H1 (cell line): ENCODE measurements at regions not wholly inside any gene's neighbourhood (a gene's known extent, or its start where the extent isn't known, plus 50 kb on each side); places are given as distances from the start of the nearest gene placed in this dataset.

Source experiments
- CTCF ChIA-PET: fragments of 300-600 bp; sonication (Branson Sonifier 250); formaldehyde crosslinking; loops from one replicate; lab custom pipeline; 2021; ENCODE audit not compliant: partially characterized antibody; lab: Charles Lee
- POLR2A ChIA-PET: fragments of 300-600 bp; sonication (Branson Sonifier 250); formaldehyde crosslinking; loops from one replicate; lab custom pipeline; 2021; ENCODE audit warnings: inconsistent platforms; ENCODE audit not compliant: partially characterized antibody; lab: Charles Lee
- DNase-seq, 2 experiments: peaks; one replicate each; pipeline versions ENCODE4 v3.0.0 to v3.0.0-alpha.2; 2010 to 2022; ENCODE audit warnings: low spot score in 2 of 2, low read depth in 1 of 2, mixed read lengths in 1 of 2
- FAIRE-seq: peaks from 2 replicates; lab custom pipeline; 2011; peaks lifted over from hg19 to GRCh38; lab: Jason Lieb, UNC
- H2AFZ ChIP-seq: 2 replicates; pipeline ENCODE4 v1.8.1; 2012; ENCODE audit warnings: low read length, inconsistent platforms
- H2AK5ac ChIP-seq: 2 replicates; pipeline ENCODE4 v1.6.1; 2013; ENCODE audit warnings: low read depth, low read length
- H2BK120ac ChIP-seq: replicated peaks from 2 replicates; pipeline ENCODE3; 2013; ENCODE audit warnings: low read depth, low read length, inconsistent platforms
- H2BK12ac ChIP-seq: 2 replicates; pipeline ENCODE4 v1.6.1; 2013; ENCODE audit warnings: low read depth, low read length
- H2BK15ac ChIP-seq: 2 replicates; pipeline ENCODE4 v1.6.1; 2013; ENCODE audit warnings: low read length
- H2BK20ac ChIP-seq: 2 replicates; pipeline ENCODE4 v1.6.1; 2013; ENCODE audit warnings: low read length
- H2BK5ac ChIP-seq: 2 replicates; pipeline ENCODE4 v1.6.1; 2013; ENCODE audit warnings: low read depth, low read length
- H3K14ac ChIP-seq: 2 replicates; pipeline ENCODE4 v1.6.1; 2013; ENCODE audit warnings: inconsistent platforms; ENCODE audit not compliant: insufficient read length
- H3K18ac ChIP-seq: 2 replicates; pipeline ENCODE4 v1.6.1; 2013; ENCODE audit warnings: low read length; ENCODE audit errors: extremely low read depth
- H3K23ac ChIP-seq: 2 replicates; pipeline ENCODE4 v1.6.1; 2013; ENCODE audit warnings: inconsistent platforms; ENCODE audit not compliant: insufficient read length
- H3K23me2 ChIP-seq: 2 replicates; pipeline ENCODE4 v1.6.1; 2013; ENCODE audit warnings: low read depth, low read length
- H3K27ac ChIP-seq: 2 replicates; pipeline ENCODE4 v1.6.1; 2011; ENCODE audit warnings: low read depth, low read length, inconsistent platforms
- H3K27me3 ChIP-seq, 4 experiments: replicated peaks in 1 of 4; 1 replicate in 1 of 4; 2 replicates in 3 of 4; pipeline versions ENCODE4 v1.6.1 to v1.8.1; 2011 to 2013; ENCODE audit warnings: low read length in 3 of 4, mild to moderate bottlenecking in 3 of 4, inconsistent platforms in 2 of 4, mixed read lengths in 2 of 4, moderate library complexity in 1 of 4; ENCODE audit not compliant: control insufficient read depth in 3 of 4, insufficient read depth in 3 of 4; ENCODE audit errors: extremely low read depth in 1 of 4
- H3K36me3 ChIP-seq, 4 experiments: 2 replicates each; pipeline versions ENCODE4 v1.6.1 to v1.8.1; 2011 to 2013; ENCODE audit warnings: mild to moderate bottlenecking in 4 of 4, low read length in 3 of 4, moderate library complexity in 2 of 4, control low read depth in 1 of 4, inconsistent platforms in 1 of 4; ENCODE audit not compliant: insufficient read depth in 4 of 4, control insufficient read depth in 2 of 4
- H3K4ac ChIP-seq: replicated peaks from 2 replicates; pipeline ENCODE3; 2013; ENCODE audit warnings: low read length, low read depth, mixed read lengths, inconsistent platforms; ENCODE audit not compliant: insufficient read length
- H3K4me1 ChIP-seq, 4 experiments: replicated peaks in 1 of 4; 1 replicate in 1 of 4; 2 replicates in 3 of 4; pipeline versions ENCODE4 v1.6.1 to v1.8.1; 2011 to 2013; ENCODE audit warnings: low read length in 3 of 4, inconsistent platforms in 2 of 4, mixed read lengths in 1 of 4; ENCODE audit not compliant: insufficient read depth in 4 of 4, control insufficient read depth in 3 of 4
- H3K4me2 ChIP-seq, 2 experiments: 2 replicates each; pipeline versions ENCODE4 v1.6.1 to v1.8.1; 2011 to 2013; ENCODE audit warnings: low read depth in 2 of 2, low read length in 2 of 2, control low read depth in 1 of 2, inconsistent platforms in 1 of 2, mild to moderate bottlenecking in 1 of 2; ENCODE audit not compliant: insufficient read depth in 1 of 2
- H3K4me3 ChIP-seq, 4 experiments: fragments of 200-600, 300-600 bp in 1 of 4; sonication (generic), shearing (Covaris generic), sonication (Bioruptor Twin) in 1 of 4; 2 replicates each; pipeline versions ENCODE4 v1.5.1 to v1.8.1; 2011 to 2016; ENCODE audit warnings: low read length in 4 of 4, low read depth in 3 of 4, control low read depth in 2 of 4, inconsistent platforms in 2 of 4, mild to moderate bottlenecking in 2 of 4, mixed read lengths in 1 of 4, moderate library complexity in 1 of 4; ENCODE audit not compliant: insufficient read depth in 2 of 4; ENCODE audit errors: extremely low read depth in 1 of 4
- H3K56ac ChIP-seq: replicated peaks from 2 replicates; pipeline ENCODE3; 2013; ENCODE audit warnings: low read depth, mild to moderate bottlenecking, mixed read lengths, low read length, inconsistent platforms; ENCODE audit not compliant: insufficient read length
- H3K79me1 ChIP-seq: 2 replicates; pipeline ENCODE4 v1.6.1; 2013; ENCODE audit warnings: low read depth, low read length, control low read depth
- H3K79me2 ChIP-seq, 2 experiments: 2 replicates each; pipeline versions ENCODE4 v1.6.1 to v1.8.1; 2012 to 2013; ENCODE audit warnings: low read length in 2 of 2, mild to moderate bottlenecking in 2 of 2, inconsistent platforms in 1 of 2; ENCODE audit not compliant: insufficient read depth in 2 of 2, control insufficient read depth in 1 of 2
- H3K9ac ChIP-seq, 4 experiments: replicated peaks in 1 of 4; 1 replicate in 1 of 4; 2 replicates in 3 of 4; pipeline versions ENCODE4 v1.6.1 to v1.8.1; 2011 to 2013; ENCODE audit warnings: low read depth in 3 of 4, low read length in 3 of 4, control low read depth in 2 of 4, mild to moderate bottlenecking in 2 of 4, moderate library complexity in 2 of 4, inconsistent platforms in 1 of 4; ENCODE audit errors: extremely low read depth in 1 of 4
- H3K9me3 ChIP-seq, 2 experiments: 2 replicates each; pipeline versions ENCODE4 v1.6.1 to v1.8.1; 2012 to 2013; ENCODE audit warnings: mild to moderate bottlenecking in 2 of 2, moderate library complexity in 2 of 2, control low read depth in 1 of 2, inconsistent platforms in 1 of 2, low read depth in 1 of 2, low read length in 1 of 2, mixed read lengths in 1 of 2; ENCODE audit not compliant: insufficient read depth in 2 of 2
- H4K20me1 ChIP-seq, 2 experiments: replicated peaks in 1 of 2; 2 replicates each; pipeline versions ENCODE3 to v1.8.1; 2011 to 2013; ENCODE audit warnings: inconsistent platforms in 2 of 2, low read length in 2 of 2, mild to moderate bottlenecking in 1 of 2; ENCODE audit not compliant: insufficient read depth in 2 of 2, control insufficient read depth in 1 of 2
- H4K5ac ChIP-seq: 2 replicates; pipeline ENCODE4 v1.6.1; 2013; ENCODE audit warnings: low read length, low read depth, mixed read lengths, inconsistent platforms; ENCODE audit not compliant: insufficient read length
- H4K8ac ChIP-seq: 2 replicates; pipeline ENCODE4 v1.8.0; 2013; ENCODE audit warnings: mild to moderate bottlenecking, moderate library complexity, low read length, inconsistent platforms; ENCODE audit not compliant: insufficient read depth; ENCODE audit errors: extremely low read depth
- H4K91ac ChIP-seq: replicated peaks from 2 replicates; pipeline ENCODE3; 2013; ENCODE audit warnings: low read length, mixed read lengths, inconsistent platforms; ENCODE audit not compliant: insufficient read length
- CBX5 ChIP-seq: fragments of 300-800, 300-1000 bp; sonication (generic); IDR thresholded peaks from 2 replicates; pipeline ENCODE4 v1.7.1; 2016; ENCODE audit warnings: antibody characterized with exemption, low read length, low read depth
- CHD1 ChIP-seq: IDR thresholded peaks from 2 replicates; pipeline ENCODE4 v1.6.1; 2012; ENCODE audit warnings: low read depth, low read length, improper control_type of control experiment
- CHD2 ChIP-seq: IDR thresholded peaks from 2 replicates; pipeline ENCODE4 v1.6.1; 2012; ENCODE audit warnings: low read length, improper control_type of control experiment
- CREB1 ChIP-seq: IDR thresholded peaks from 2 replicates; pipeline ENCODE4 v1.6.1; 2012; ENCODE audit warnings: inconsistent platforms
- GTF2F1 ChIP-seq: IDR thresholded peaks from 2 replicates; pipeline ENCODE4 v1.6.1; 2012; ENCODE audit warnings: low read depth, low read length, improper control_type of control experiment, borderline replicate concordance
- POLR2A ChIP-seq, 2 experiments: IDR thresholded peaks; 1 replicate in 1 of 2; 2 replicates in 1 of 2; pipeline ENCODE4 v1.6.1; 2011; ENCODE audit warnings: low read depth in 2 of 2, low read length in 2 of 2, mild to moderate bottlenecking in 2 of 2; ENCODE audit errors: control extremely low read depth in 1 of 2
- POLR2AphosphoS5 ChIP-seq: IDR thresholded peaks from 2 replicates; pipeline ENCODE4 v1.6.1; 2011; ENCODE audit warnings: low read depth, low read length
- POU5F1 ChIP-seq: IDR thresholded peaks from 2 replicates; pipeline ENCODE4 v1.6.1; 2011; ENCODE audit warnings: low read depth, mild to moderate bottlenecking, low read length, moderate library complexity
- SIN3A ChIP-seq, 2 experiments: IDR thresholded peaks in 1 of 2; conservative IDR thresholded peaks in 1 of 2; 2 replicates each; pipeline ENCODE4 v1.6.1; 2011 to 2012; ENCODE audit warnings: low read length in 2 of 2, improper control_type of control experiment in 1 of 2, low read depth in 1 of 2, mild to moderate bottlenecking in 1 of 2
- SP2 ChIP-seq: IDR thresholded peaks from 2 replicates; pipeline ENCODE4 v1.6.1; 2012; ENCODE audit warnings: mild to moderate bottlenecking, low read length, inconsistent platforms
- TAF7 ChIP-seq: optimal IDR thresholded peaks from 2 replicates; pipeline ENCODE3; 2011; ENCODE audit warnings: low read depth, mild to moderate bottlenecking, inconsistent platforms, low read length, moderate library complexity, borderline replicate concordance
- TBP ChIP-seq: IDR thresholded peaks from 2 replicates; pipeline ENCODE4 v1.6.1; 2011; ENCODE audit warnings: low read depth, low read length, improper control_type of control experiment
- WGBS, 2 experiments: shearing (Covaris generic) in 1 of 2; methylation state at CpG; one replicate each; pipeline versions ENCODE4 v1.1.6 to v1.1.7; 2013 to 2015; ENCODE audit warnings: low lambda C conversion rate in 2 of 2, mixed read lengths in 2 of 2, inconsistent platforms in 1 of 2, low coverage in 1 of 2, missing lambda C conversion rate in 1 of 2; ENCODE audit not compliant: insufficient replicate concordance in 2 of 2, insufficient coverage in 1 of 2, insufficient read length in 1 of 2; ENCODE audit errors: extremely low coverage in 1 of 2, missing lambda C conversion rate in 1 of 2; 5-methylcytosine and 5-hydroxymethylcytosine counted together
- TF ChIP-seq, protein P1 (sequence below): IDR thresholded peaks from 2 replicates; pipeline ENCODE4 v1.6.1; 2012; ENCODE audit warnings: low read length, inconsistent platforms

DNA sequence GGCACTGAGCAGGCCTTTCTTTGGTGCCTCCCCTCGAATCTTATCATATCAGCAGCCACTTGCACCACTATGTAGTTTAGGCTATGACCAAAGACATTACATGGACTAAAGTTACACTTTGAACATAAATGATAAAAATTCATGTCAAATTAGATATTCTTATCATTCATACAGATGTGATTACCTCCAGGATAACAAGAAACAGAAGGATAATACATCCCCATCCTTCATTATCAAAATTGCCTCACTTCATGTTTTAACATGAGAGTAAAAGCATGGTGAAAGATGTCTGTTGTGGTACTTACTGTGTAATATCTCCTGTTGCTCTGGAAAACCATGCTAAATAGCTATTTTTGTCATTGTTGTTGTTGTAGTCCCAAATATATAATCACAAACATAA lies 230.8 kb upstream of the RND3 start:
- Histone ChIP-seq H2AFZ (no peak overlapping the region), H3K23me2 (no peaks in the 10 kb centered on the region), H2BK12ac (no peak overlapping the region), H3K4me3 (no peak overlapping the region), H3K56ac (no peak overlapping the region), H2BK20ac (no peak overlapping the region), H3K14ac (no peak overlapping the region), H3K9me3 (no peaks in the 10 kb centered on the region), H3K4me1 (no peaks in the 10 kb centered on the region), H2BK15ac (no peak overlapping the region), H3K4me2 (no peak overlapping the region), H4K8ac (no peak overlapping the region), H4K91ac (no peak overlapping the region), H3K27me3 (no peaks in the 10 kb centered on the region), H3K27ac (no peak overlapping the region), H3K18ac (no peak overlapping the region), H4K20me1 (no peaks in the 10 kb centered on the region), H2BK5ac (no peak overlapping the region), H3K79me1 (no peaks in the 10 kb centered on the region), H3K36me3 (no peaks in the 10 kb centered on the region), H3K23ac (no peak overlapping the region), H3K9ac (no peak overlapping the region), H2BK120ac (no peak overlapping the region), H4K5ac (no peak overlapping the region), H2AK5ac (no peak overlapping the region), H3K4ac (no peak overlapping the region), H3K79me2 (no peaks in the 10 kb centered on the region)
- no peak for FAIRE-seq
- ChIA-PET POLR2A (no interaction called here), CTCF (no interaction called here)
- 94% methylated on average over 1 of the region's 1 CpG; no CpG with 5 or more reads in 1 of the 2 experiments for WGBS, 2 experiments
- no peak for DNase-seq
- TF ChIP-seq TAF7 = no peak
- TF ChIP-seq CHD1 = no peak
- TF ChIP-seq CREB1 = no peak
- no peak for TF ChIP-seq SIN3A (conservative IDR thresholded peaks at IDR 0.05 in 1 of 2, IDR thresholded peaks at IDR 0.05 in 1 of 2; ENCODE audit: low read depth in 1 of 2, low read length in 2 of 2)
- no peak for TF ChIP-seq SP2
- no peak for TF ChIP-seq CHD2
- TF ChIP-seq, protein P1, sequence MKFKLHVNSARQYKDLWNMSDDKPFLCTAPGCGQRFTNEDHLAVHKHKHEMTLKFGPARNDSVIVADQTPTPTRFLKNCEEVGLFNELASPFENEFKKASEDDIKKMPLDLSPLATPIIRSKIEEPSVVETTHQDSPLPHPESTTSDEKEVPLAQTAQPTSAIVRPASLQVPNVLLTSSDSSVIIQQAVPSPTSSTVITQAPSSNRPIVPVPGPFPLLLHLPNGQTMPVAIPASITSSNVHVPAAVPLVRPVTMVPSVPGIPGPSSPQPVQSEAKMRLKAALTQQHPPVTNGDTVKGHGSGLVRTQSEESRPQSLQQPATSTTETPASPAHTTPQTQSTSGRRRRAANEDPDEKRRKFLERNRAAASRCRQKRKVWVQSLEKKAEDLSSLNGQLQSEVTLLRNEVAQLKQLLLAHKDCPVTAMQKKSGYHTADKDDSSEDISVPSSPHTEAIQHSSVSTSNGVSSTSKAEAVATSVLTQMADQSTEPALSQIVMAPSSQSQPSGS = no peak
- TF ChIP-seq CBX5 = no peak
- no peak for TF ChIP-seq GTF2F1
- TF ChIP-seq POLR2AphosphoS5 = no peak
- no peak for TF ChIP-seq POLR2A (IDR thresholded peaks at IDR 0.05; ENCODE audit: control extremely low read depth in 1 of 2, low read depth in 2 of 2, low read length in 2 of 2)
- TF ChIP-seq TBP = no peak
- no peak for TF ChIP-seq POU5F1
